GM12878 (cell line): ENCODE measurements at regions not wholly inside any gene's neighbourhood (a gene's known extent, or its start where the extent isn't known, plus 50 kb on each side); places are given as distances from the start of the nearest gene placed in this dataset.

ENCODE experiments used
- ATAC-seq: fragments of 200-7000 bp; cut with Tn5 transposase; 3 replicates; pipeline ENCODE4 v1.9.1; 2020; ENCODE audit warnings: mild to moderate bottlenecking, moderate library complexity
- BruUV-seq: library from RNA; stranded (reverse); fragments of 400-500 nt; replicated peaks from 2 replicates; lab custom pipeline; 2021; lab: Mats Ljungman, UMichigan
- CTCF ChIA-PET: fragments of 300-600 bp; sonication (Branson Sonifier 250); formaldehyde crosslinking; extraction: SDS; loops from one replicate; lab custom pipeline; 2021; ENCODE audit warnings: inconsistent platforms; lab: Yijun Ruan, JAX
- POLR2A ChIA-PET: fragments of 350-600 bp; formaldehyde crosslinking; extraction: SDS; loops from one replicate; lab custom pipeline; 2021; ENCODE audit warnings: inconsistent platforms; lab: Charles Lee
- RAD21 ChIA-PET: fragments of 300-600 bp; sonication (Branson Sonifier 250); formaldehyde crosslinking; loops from one replicate; lab custom pipeline; 2023; ENCODE audit warnings: antibody characterized with exemption; ENCODE audit not compliant: unreplicated experiment; lab: Charles Lee
- SMC1A ChIA-PET: fragments of 300-600 bp; sonication (Branson Sonifier 250); formaldehyde crosslinking; loops from one replicate; lab custom pipeline; 2023; ENCODE audit not compliant: unreplicated experiment, uncharacterized antibody; lab: Charles Lee
- DNase-seq: peaks from one replicate; pipeline ENCODE4 v3.0.0-alpha.2; 2011; ENCODE audit warnings: low read depth, low spot score
- FAIRE-seq: peaks from 3 replicates; lab custom pipeline; 2011; peaks lifted over from hg19 to GRCh38; lab: Jason Lieb, UNC
- H2AFZ ChIP-seq: 2 replicates; pipeline ENCODE4 v1.6.0; 2011; ENCODE audit warnings: low read depth, low read length, control low read depth; ENCODE audit not compliant: control insufficient read depth
- H3K27ac ChIP-seq: 2 replicates; pipeline ENCODE4 v1.5.1; 2011; ENCODE audit warnings: control low read depth; ENCODE audit not compliant: control insufficient read depth, insufficient read depth
- H3K27me3 ChIP-seq, 2 experiments: replicated peaks in 1 of 2; 2 replicates each; pipeline versions ENCODE4 v1.6.0 to v1.6.1; 2011; ENCODE audit warnings: low read length in 1 of 2; ENCODE audit not compliant: control insufficient read depth in 2 of 2, insufficient read depth in 2 of 2
- H3K36me3 ChIP-seq, 2 experiments: 2 replicates each; pipeline ENCODE4 v1.5.1; 2011; ENCODE audit warnings: low read length in 1 of 2; ENCODE audit not compliant: control insufficient read depth in 2 of 2, insufficient read depth in 2 of 2
- H3K4me1 ChIP-seq: 2 replicates; pipeline ENCODE4 v1.6.1; 2011; ENCODE audit warnings: mild to moderate bottlenecking, low read length, moderate library complexity, mixed read lengths; ENCODE audit not compliant: control insufficient read depth, insufficient read depth
- H3K4me2 ChIP-seq: 2 replicates; pipeline ENCODE4 v1.6.0; 2011; ENCODE audit warnings: control low read depth; ENCODE audit not compliant: control insufficient read depth, insufficient read depth
- H3K4me3 ChIP-seq: fragments of 200-600 bp; sonication (generic); 2 replicates; pipeline ENCODE4 v1.5.1; 2016
- H3K79me2 ChIP-seq: 2 replicates; pipeline ENCODE4 v1.6.0; 2011; ENCODE audit warnings: low read length; ENCODE audit not compliant: control insufficient read depth, insufficient read depth
- H3K9ac ChIP-seq: 2 replicates; pipeline ENCODE4 v1.8.0; 2011; ENCODE audit warnings: low read length, control low read depth, mixed read lengths; ENCODE audit not compliant: control insufficient read depth, insufficient read depth
- H3K9me3 ChIP-seq: replicated peaks from 3 replicates; pipeline ENCODE4 v1.5.1; 2011; ENCODE audit warnings: mild to moderate bottlenecking, low read length; ENCODE audit not compliant: control insufficient read depth, insufficient read depth
- H4K20me1 ChIP-seq: 2 replicates; pipeline ENCODE4 v1.6.0; 2011; ENCODE audit not compliant: control insufficient read depth, insufficient read depth
- IRF4 ChIP-seq: IDR thresholded peaks from 2 replicates; pipeline ENCODE4 v1.6.1; 2011; ENCODE audit warnings: low read depth, low read length
- SKIL ChIP-seq: fragments of 450-650 bp; IDR thresholded peaks from 2 replicates; pipeline ENCODE4 v1.6.1; 2017; ENCODE audit warnings: mild to moderate bottlenecking, low read depth, inconsistent platforms; ENCODE audit not compliant: poor library complexity, severe bottlenecking
- SP1 ChIP-seq: IDR thresholded peaks from one replicate; pipeline ENCODE4 v1.6.1; 2011; ENCODE audit warnings: low read depth, low read length
- YBX1 ChIP-seq: fragments of 450-650 bp; IDR thresholded peaks from 2 replicates; pipeline ENCODE4 v1.6.1; 2016; ENCODE audit warnings: antibody characterized with exemption
- ZNF622 ChIP-seq: fragments of 450-650 bp; IDR thresholded peaks from 2 replicates; pipeline ENCODE4 v1.6.1; 2017; ENCODE audit warnings: mild to moderate bottlenecking, inconsistent platforms
- WGBS: methylation state at CpG from one replicate; pipeline ENCODE4 v1.1.6; 2016; ENCODE audit warnings: low lambda C conversion rate; ENCODE audit not compliant: insufficient replicate concordance, insufficient coverage; ENCODE audit errors: missing lambda C conversion rate; 5-methylcytosine and 5-hydroxymethylcytosine counted together
- in situ Hi-C: fragments of 300-500 bp; cut with MboI; formaldehyde crosslinking; loops from 9 replicates; pipeline ENCODE4 v1.14.3; 2018; ENCODE audit warnings: mixed read lengths
- intact Hi-C: fragments of 100-400 bp; cut with micrococcal nuclease; formaldehyde crosslinking; loops from one replicate; pipeline ENCODE4 v1.14.2; 2022; ENCODE audit not compliant: unreplicated experiment

DNA sequence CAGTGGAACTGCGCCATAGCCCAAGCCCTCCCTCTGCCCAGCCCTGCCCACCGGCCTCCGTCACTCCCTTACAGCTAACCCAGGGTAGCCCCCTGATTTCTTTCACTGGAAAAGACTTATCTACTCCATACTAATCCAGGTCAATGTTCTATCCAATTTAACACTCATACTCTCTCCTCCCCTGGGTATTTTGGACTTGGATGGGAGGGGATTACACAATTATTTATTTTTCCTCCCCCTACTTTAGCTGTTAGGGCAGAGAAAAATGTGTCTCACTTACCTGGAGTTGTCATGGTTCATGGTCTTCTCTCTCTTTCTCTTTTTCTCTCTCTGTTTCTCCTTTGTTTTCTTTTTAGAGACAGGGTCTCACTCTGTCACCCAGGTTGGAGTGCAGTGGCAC is 100.6 kb upstream of the ST8SIA3 start:
- no peak overlapping the region for H3K4me3 ChIP-seq
- no peak for ATAC-seq
- H3K4me1 ChIP-seq, result no peaks in the 10 kb centered on the region
- TF ChIP-seq IRF4 (no peak), YBX1 (no peak), SKIL (no peak)
- TF ChIP-seq, all 136 proteins: peak for 0
- Histone ChIP-seq H3K4me2 (no peak overlapping the region), H3K9me3 (no peaks in the 10 kb centered on the region), H3K9ac (no peak overlapping the region), H3K79me2 (no peaks in the 10 kb centered on the region), H3K27me3 (peaks cover 0 to under 1% of the 10 kb centered on the region in 2 experiments; a peak in 2 of 4 replicates), H4K20me1 (no peaks in the 10 kb centered on the region), H3K27ac (no peak overlapping the region), H3K36me3 (no peaks in the 10 kb centered on the region), H2AFZ (no peak overlapping the region)
- ChIA-PET RAD21 (no interaction called here), SMC1A (no interaction called here), POLR2A (no interaction called here), CTCF (interaction anchor here (0.6 kb wide), 1 partner anchor 178 kb away, joined by 3 read pairs; no protein-coding TSS in a partner anchor)
- DNase-seq, result no peak
- WGBS, result 42% methylated on average over 3 of the region's 3 CpGs
- intact Hi-C loops (no loop called here), in situ Hi-C loops (no loop called here)
- FAIRE-seq, result no peak
- BruUV-seq, result no TSS peak

DNA sequence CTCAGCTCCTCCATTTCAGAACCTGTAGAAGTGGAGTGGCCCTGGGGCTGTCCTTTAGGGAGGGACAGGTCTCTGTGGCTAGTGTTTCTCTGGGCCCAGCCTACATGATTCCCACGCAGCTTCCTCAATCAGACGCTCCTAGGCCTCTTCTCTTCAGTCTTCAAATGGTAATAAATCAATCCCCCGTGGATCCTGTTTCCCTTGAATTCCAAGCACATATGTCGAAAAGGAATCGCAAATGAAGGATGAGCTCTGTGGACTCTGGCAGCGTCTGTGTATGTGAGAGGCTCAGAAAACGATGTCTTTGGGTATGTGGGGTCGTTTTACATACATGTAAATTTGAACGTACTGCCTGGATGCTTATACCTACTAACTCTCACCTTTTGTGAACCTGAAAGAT is 98.5 kb upstream of the ST8SIA3 start:
- H3K36me3 ChIP-seq, result no peaks in the 10 kb centered on the region
- intact Hi-C loops (no loop called here), in situ Hi-C loops (no loop called here)
- no peaks in the 10 kb centered on the region for H3K4me1 ChIP-seq
- H3K4me2 ChIP-seq, result no peak overlapping the region
- CTCF ChIA-PET, result no interaction called here
- DNase-seq, result no peak
- BruUV-seq, result no TSS peak
- SMC1A ChIA-PET, result interaction anchor here (0.8 kb wide), 1 partner anchor 44 kb away, joined by 3 read pairs; no protein-coding TSS in a partner anchor
- H3K9ac ChIP-seq, result no peak overlapping the region
- no peak for ATAC-seq
- H2AFZ ChIP-seq, result no peak overlapping the region
- no peaks in the 10 kb centered on the region for H4K20me1 ChIP-seq
- POLR2A ChIA-PET, result no interaction called here
- H3K27ac ChIP-seq, result no peak overlapping the region
- H3K9me3 ChIP-seq, result no peaks in the 10 kb centered on the region
- H3K4me3 ChIP-seq, result no peak overlapping the region
- 25% methylated on average over 9 of the region's 9 CpGs for WGBS
- no peak for FAIRE-seq
- RAD21 ChIA-PET, result no interaction called here
- TF ChIP-seq ZNF622 (no peak), SP1 (no peak)
- H3K79me2 ChIP-seq, result no peaks in the 10 kb centered on the region
- H3K27me3 ChIP-seq, result no peaks in the 10 kb centered on the region; a peak in 1 of 4 replicates
